ENCODE measurements at regions not wholly inside any gene's neighbourhood (a gene's known extent, or its start where the extent isn't known, plus 50 kb on each side); places are given as distances from the start of the nearest gene placed in this dataset.

- no peak for TF ChIP-seq CTCF (IDR thresholded peaks at IDR 0.05; ENCODE audit: insufficient read depth in 1 of 2, low read depth in 1 of 2, low read length in 1 of 2, severe bottlenecking in 1 of 2, unreplicated experiment in 1 of 2)
- Mint-ChIP-seq H3K36me3 (ENCODE audit: insufficient read depth, unreplicated experiment) (no peaks in the 10 kb centered on the region), H3K4me3 (ENCODE audit: unreplicated experiment) (no peak overlapping the region), H3K27ac (ENCODE audit: unreplicated experiment) (no peak overlapping the region), H3K4me1 (ENCODE audit: low read depth, unreplicated experiment) (peaks cover under 1% of the 10 kb centered on the region), H3K27me3 (ENCODE audit: insufficient read depth, unreplicated experiment) (peaks cover 5% of the 10 kb centered on the region), H3K9me3 (ENCODE audit: unreplicated experiment) (no peaks in the 10 kb centered on the region)
- H3K36me3 ChIP-seq (ENCODE audit: control insufficient read depth, insufficient read depth, low read length), result no peaks in the 10 kb centered on the region
- BruUV-seq (replicated peaks), result no TSS peak
- no peaks in the 10 kb centered on the region for H3K9me3 ChIP-seq
- H3K4me1 ChIP-seq, result no peaks in the 10 kb centered on the region
- CTCF ChIA-PET, result no interaction called here
- POLR2A ChIA-PET, result no interaction called here
- H3K4me3 ChIP-seq (ENCODE audit: low read depth, low read length), result no peak overlapping the region
- DNase-seq, result no peak
- intact Hi-C loops (cut with micrococcal nuclease; ENCODE audit: unreplicated experiment), result no loop called here
- no peaks in the 10 kb centered on the region for H3K27me3 ChIP-seq (replicated peaks; ENCODE audit: control insufficient read depth, insufficient read depth, low read length)
These were observed 193.9 kb upstream of the SUCLG2 start for GRCh38 chr3:67848299-67848698.

GRCh38 chr3:67846166-67846565, 191.8 kb upstream of the SUCLG2 start:
- BruUV-seq (replicated peaks), result no TSS peak
- Mint-ChIP-seq H3K4me3 (ENCODE audit: unreplicated experiment) (no peak overlapping the region), H3K4me1 (ENCODE audit: low read depth, unreplicated experiment) (no peaks in the 10 kb centered on the region), H3K27me3 (ENCODE audit: insufficient read depth, unreplicated experiment) (peaks cover 5% of the 10 kb centered on the region), H3K9me3 (ENCODE audit: unreplicated experiment) (no peaks in the 10 kb centered on the region), H3K27ac (ENCODE audit: unreplicated experiment) (no peak overlapping the region), H3K36me3 (ENCODE audit: insufficient read depth, unreplicated experiment) (no peaks in the 10 kb centered on the region)
- no peak for DNase-seq
- no peak for TF ChIP-seq CTCF (IDR thresholded peaks at IDR 0.05; ENCODE audit: insufficient read depth in 1 of 2, low read depth in 1 of 2, low read length in 1 of 2, severe bottlenecking in 1 of 2, unreplicated experiment in 1 of 2)
- Histone ChIP-seq H3K36me3 (ENCODE audit: control insufficient read depth, insufficient read depth, low read length) (no peaks in the 10 kb centered on the region), H3K27me3 (replicated peaks; ENCODE audit: control insufficient read depth, insufficient read depth, low read length) (no peaks in the 10 kb centered on the region), H3K4me3 (ENCODE audit: low read depth, low read length) (no peak overlapping the region), H3K4me1 (no peaks in the 10 kb centered on the region), H3K9me3 (no peaks in the 10 kb centered on the region)
- intact Hi-C loops (cut with micrococcal nuclease; ENCODE audit: unreplicated experiment), result no loop called here
- CTCF ChIA-PET, result no interaction called here
- POLR2A ChIA-PET, result no interaction called here

- Mint-ChIP-seq H3K4me1 (ENCODE audit: low read depth, unreplicated experiment) (no peaks in the 10 kb centered on the region), H3K9me3 (ENCODE audit: unreplicated experiment) (peaks cover 10% of the 10 kb centered on the region), H3K27me3 (ENCODE audit: insufficient read depth, unreplicated experiment) (no peaks in the 10 kb centered on the region), H3K36me3 (ENCODE audit: insufficient read depth, unreplicated experiment) (no peaks in the 10 kb centered on the region), H3K4me3 (ENCODE audit: unreplicated experiment) (no peak overlapping the region), H3K27ac (ENCODE audit: unreplicated experiment) (no peak overlapping the region)
- TF ChIP-seq CTCF (IDR thresholded peaks at IDR 0.05; ENCODE audit: insufficient read depth in 1 of 2, low read depth in 1 of 2, low read length in 1 of 2, severe bottlenecking in 1 of 2, unreplicated experiment in 1 of 2), result no peak
- no peak overlapping the region for H3K4me3 ChIP-seq (ENCODE audit: low read depth, low read length)
- no peaks in the 10 kb centered on the region for H3K4me1 ChIP-seq
- no peaks in the 10 kb centered on the region for H3K9me3 ChIP-seq
- intact Hi-C loops (cut with micrococcal nuclease; ENCODE audit: unreplicated experiment), result no loop called here
- no peaks in the 10 kb centered on the region for H3K36me3 ChIP-seq (ENCODE audit: control insufficient read depth, insufficient read depth, low read length)
- no TSS peak for BruUV-seq (replicated peaks)
- H3K27me3 ChIP-seq (replicated peaks; ENCODE audit: control insufficient read depth, insufficient read depth, low read length), result no peaks in the 10 kb centered on the region
- ChIA-PET CTCF (no interaction called here), POLR2A (no interaction called here)
- no peak for DNase-seq
These were observed 178.4 kb upstream of the SUCLG2 start for GRCh38 chr3:67832817-67833216.
